Fibroblast of gingiva (primary cell): ENCODE measurements at regions not wholly inside any gene's neighbourhood (a gene's known extent, or its start where the extent isn't known, plus 50 kb on each side); places are given as distances from the start of the nearest gene placed in this dataset.
"Not testable (repeated sequence)": the region's sequence is repeated elsewhere in the genome, so short reads cannot be mapped to it uniquely, and the experiment has no call there.

Experiments
- DNase-seq: peaks from one replicate; pipeline ENCODE4 v3.0.0-alpha.2; 2011; ENCODE audit warnings: low read depth

- DNase-seq, result not testable (repeated sequence)
These were observed 106.1 kb downstream of the CHD1L start for GRCh38 chr1:147348592-147348991.

- DNase-seq, result no peak
These were observed 107.0 kb downstream of the CHD1L start for GRCh38 chr1:147349533-147349932.

GRCh38 chr1:147351140-147351835 is 108.8 kb downstream of the CHD1L start:
- no peak for DNase-seq

GRCh38 chr1:147377263-147378246 is 135.1 kb downstream of the CHD1L start:
- no peak for DNase-seq

- DNase-seq, result no peak
These were observed 137.4 kb downstream of the CHD1L start for GRCh38 chr1:147379889-147380288.

- DNase-seq, result no peak
These were observed 142.3 kb downstream of the CHD1L start for GRCh38 chr1:147384804-147385203.

- DNase-seq, result no peak
These were observed 146.5 kb downstream of the CHD1L start for GRCh38 chr1:147388969-147389368.

- peak; percentile 47 for DNase-seq
These were observed 147.2 kb downstream of the CHD1L start for GRCh38 chr1:147389532-147390184.

GRCh38 chr1:147390185-147390542 is 147.7 kb downstream of the CHD1L start:
- DNase-seq, result no peak

GRCh38 chr1:147391114-147391513 is 148.6 kb downstream of the CHD1L start:
- DNase-seq, result no peak

- DNase-seq, result not testable (repeated sequence)
These were observed 138.8 kb upstream of the BCL9 start for GRCh38 chr1:147402326-147403045.

- DNase-seq, result not testable (repeated sequence)
These were observed 137.0 kb upstream of the BCL9 start for GRCh38 chr1:147404344-147404743.

- DNase-seq, result no peak
These were observed 131.4 kb upstream of the BCL9 start for GRCh38 chr1:147409886-147410285.

- DNase-seq, result no peak
These were observed 128.1 kb upstream of the BCL9 start for GRCh38 chr1:147413110-147413605.

GRCh38 chr1:147414505-147415163 is 126.7 kb upstream of the BCL9 start:
- no peak for DNase-seq

- DNase-seq, result no peak
These were observed 124.3 kb upstream of the BCL9 start for GRCh38 chr1:147417024-147417423.

- DNase-seq, result not testable (repeated sequence)
These were observed 118.0 kb upstream of the BCL9 start for GRCh38 chr1:147423100-147423827.

GRCh38 chr1:147434921-147435320 is 106.4 kb upstream of the BCL9 start:
- DNase-seq, result no peak

- DNase-seq, result no peak
These were observed 96.9 kb upstream of the BCL9 start for GRCh38 chr1:147444381-147444780.

GRCh38 chr1:147451628-147452027 is 89.7 kb upstream of the BCL9 start:
- no peak for DNase-seq

GRCh38 chr1:147452809-147453208 is 88.5 kb upstream of the BCL9 start:
- no peak for DNase-seq
